GM19397 (cell line): ENCODE measurements at regions not wholly inside any gene's neighbourhood (a gene's known extent, or its start where the extent isn't known, plus 50 kb on each side); places are given as distances from the start of the nearest gene placed in this dataset.

Experiments
- ATAC-seq: cut with Tn5 transposase; IDR thresholded peaks from one replicate; pipeline ENCODE4 v1.9.1; 2021; ENCODE audit warnings: mild to moderate bottlenecking, moderate library complexity; ENCODE audit not compliant: unreplicated experiment

DNA sequence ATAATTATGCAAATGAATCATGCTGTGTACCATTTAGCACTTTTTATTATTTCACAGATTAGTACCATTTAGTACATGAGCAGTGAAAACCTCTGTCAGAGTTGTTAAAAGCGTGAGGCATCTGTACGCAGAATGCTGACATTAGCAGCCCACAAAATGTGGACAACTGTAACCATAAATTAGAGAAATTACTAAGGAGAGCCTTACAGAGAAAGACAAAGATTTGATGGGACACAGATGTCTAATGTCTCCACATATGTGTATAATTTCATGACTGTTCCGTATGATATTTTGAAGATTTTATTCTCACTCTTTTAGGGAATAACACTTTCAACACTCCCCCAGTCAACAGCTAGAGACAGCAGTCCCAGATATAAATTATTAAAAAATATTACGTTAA lies 414.0 kb upstream of the ANKRD30A start:
- ATAC-seq: no peak

DNA sequence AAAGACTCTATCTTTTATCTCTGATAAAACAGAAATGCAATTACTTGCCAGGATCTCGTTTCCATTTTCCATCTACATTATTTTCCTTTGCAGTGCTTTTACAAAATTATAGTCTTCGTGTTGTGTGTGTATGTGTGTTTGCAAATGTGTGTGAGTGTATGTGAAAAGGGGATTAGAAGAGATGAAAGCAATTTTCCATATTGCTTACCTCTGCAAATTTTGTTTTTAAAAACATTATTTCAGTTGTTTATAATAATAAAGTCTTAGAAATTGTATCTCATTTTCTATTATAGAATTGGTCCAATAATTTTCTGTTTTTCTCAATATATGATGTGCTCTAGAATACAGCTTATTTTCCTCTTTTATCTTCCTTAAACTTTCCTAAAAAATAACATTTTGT lies 421.3 kb upstream of the ANKRD30A start:
- ATAC-seq: no peak

DNA sequence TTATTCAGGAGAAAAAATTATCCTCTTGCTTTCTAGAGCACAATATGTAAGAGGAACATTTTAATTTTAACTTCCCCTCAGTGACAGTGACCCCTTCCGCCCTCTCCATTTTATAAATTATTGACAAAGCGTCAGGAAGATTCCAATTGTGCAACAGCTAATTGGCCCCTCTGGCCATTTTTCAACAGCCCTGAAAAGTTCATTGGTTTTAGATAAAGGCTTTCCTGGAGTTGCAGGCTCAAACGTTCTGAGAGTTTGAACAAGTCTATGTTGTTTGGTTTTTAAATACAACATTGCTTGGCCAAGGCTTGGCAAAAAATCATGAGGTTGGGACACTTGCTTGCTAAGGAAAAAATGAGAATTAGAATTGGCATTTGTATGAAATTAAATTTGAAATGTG lies 422.2 kb upstream of the ANKRD30A start:
- no peak for ATAC-seq

DNA sequence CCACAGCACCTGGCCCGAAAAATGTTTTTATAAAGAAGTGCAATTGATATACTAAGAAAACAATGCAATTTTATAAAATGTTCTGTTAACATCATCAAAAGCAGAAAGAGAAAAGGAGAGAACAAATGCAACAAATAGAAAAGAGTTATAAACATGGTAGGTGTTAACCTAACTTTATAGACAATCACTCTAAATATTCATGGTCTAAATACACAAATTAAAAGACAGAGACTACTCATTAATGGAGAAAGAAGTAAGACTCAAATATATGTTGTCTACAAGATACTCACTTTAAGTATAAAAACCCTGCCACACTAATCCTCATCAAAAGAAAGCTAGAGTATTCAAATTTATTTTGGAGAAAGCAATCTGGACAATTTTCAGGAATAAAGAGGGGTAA lies 425.3 kb upstream of the ANKRD30A start:
- ATAC-seq: no peak

DNA sequence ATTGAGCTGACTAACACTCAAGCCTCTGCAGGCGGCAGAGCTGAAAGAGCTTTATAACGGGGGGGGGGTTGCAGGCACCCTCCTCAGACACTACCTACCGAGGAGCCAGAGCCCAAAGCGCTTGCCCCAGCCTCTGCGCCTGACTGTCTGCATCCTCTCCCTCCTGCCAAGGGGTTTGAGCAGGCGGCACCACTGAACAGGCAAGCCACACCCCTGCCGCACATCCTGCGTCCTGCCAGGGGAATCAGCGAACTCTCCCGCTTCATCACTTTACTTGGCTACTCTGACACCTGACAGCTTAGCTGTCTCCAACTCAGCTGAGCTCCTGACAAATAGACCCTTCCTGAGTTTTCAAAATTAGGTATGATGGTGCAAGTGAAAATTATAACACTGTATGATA lies 432.6 kb upstream of the ANKRD30A start:
- ATAC-seq: no peak

DNA sequence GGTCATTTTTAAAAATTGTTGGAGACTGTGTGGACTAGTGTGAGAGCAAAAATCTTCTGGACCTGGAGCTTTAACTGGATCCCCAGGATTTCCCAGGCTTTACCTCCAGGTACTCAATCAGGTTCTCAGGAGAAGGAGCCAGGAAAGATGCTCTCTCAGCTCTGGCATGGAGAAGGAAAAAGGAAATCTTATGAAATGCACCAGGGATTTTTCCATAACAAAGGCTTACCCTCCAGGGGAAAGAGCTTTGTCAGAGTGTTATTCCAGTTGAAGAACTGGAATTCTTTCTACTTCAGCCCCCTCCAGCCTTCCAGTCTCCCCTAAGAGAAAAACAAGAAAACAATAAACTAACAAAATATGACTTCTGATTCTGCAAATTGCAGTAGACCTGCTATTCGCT lies 436.7 kb upstream of the ANKRD30A start:
- no peak for ATAC-seq

DNA sequence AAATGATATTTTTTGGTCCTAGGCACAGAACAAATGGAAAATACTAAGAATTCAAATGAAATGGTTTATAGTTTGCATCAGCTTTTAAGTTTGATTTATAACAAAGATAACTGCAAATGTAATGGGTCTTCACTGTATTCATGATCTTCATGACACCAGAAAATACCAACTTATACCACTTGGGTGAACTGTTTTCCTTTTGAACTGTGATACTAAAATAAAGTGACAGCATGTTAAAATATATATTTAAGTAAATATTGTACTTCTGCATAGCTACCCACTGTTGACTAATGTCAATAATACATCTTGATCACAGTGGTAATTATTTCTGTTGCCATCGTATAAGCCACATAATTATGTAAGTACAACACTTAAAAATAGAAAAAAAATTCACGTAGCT lies 442.0 kb upstream of the ANKRD30A start:
- no peak for ATAC-seq

DNA sequence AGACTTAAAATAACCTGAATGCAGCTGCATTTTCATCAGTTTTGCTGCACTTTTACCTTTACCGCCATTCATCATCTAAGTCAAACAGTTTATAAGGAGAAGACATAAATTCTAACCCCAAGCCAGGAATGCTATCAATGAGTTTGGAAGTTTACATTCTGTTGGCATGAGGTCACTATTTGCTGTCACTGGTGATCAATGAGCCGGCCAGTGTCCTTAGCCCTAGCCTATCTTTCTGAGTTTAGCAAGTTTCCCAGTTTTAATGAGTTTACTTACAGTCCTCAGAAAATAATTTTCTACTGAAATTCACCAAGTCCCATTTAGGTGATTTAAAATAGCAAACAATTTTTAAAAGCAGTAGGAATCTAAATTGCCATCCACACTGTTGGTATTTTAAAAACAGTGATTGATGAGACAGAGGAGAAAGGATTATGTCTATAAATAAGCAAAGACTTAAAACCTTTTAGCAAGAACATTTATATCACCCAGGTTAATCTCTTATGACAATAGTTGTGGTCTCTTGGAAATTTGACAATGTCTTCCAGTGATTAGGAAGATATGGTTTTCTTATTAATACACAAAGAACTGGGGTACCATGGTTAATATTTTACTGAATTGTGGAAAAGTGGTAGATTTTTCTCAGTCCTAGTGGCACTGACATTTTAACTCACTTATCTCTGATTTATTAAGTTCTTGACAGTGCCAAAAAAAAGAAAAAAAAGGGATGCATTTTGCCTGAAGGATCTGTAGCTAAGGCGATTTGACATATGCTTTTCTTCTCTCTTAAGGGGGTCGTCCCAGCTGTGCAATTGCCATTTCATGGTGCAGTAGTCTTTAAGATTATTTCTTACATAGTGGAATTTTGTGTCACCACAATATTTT lies 443.4 kb upstream of the ANKRD30A start:
- ATAC-seq: no peak

DNA sequence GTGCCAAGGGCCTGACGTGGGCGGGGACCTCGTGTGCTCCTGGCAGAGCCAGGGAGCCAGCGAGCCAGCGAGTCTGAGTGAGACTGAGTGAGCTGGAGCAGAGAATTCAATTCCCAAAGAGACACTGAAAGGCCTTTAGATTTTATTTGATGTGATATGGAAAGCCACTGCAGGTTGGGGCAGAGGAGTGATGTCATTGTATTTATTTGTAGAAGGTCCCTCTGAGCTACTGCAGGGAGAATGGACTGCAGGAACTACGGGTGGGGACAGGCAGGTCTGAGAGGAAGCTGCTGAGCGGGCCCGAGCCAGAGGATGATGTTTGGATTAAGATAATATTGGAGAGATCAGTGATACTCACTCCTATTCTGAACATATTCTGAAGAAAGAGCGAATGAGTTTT lies 445.8 kb upstream of the ANKRD30A start:
- no peak for ATAC-seq

DNA sequence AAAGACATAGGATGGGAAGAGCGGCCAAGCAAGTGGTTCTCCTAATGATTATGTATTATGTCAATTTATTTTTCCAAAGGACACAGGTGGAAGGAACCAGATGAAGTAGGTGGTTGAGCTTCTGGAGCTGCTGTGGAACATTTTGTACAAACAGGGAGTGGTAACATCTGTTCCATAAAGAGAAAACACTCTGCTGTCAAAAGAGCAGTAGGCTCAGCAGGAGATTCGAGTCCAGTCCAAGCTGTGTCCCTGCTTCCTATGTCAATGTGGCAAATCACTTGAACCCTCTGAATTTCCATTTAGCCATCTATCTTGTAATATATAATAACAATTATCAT lies 448.0 kb upstream of the ANKRD30A start:
- no peak for ATAC-seq

DNA sequence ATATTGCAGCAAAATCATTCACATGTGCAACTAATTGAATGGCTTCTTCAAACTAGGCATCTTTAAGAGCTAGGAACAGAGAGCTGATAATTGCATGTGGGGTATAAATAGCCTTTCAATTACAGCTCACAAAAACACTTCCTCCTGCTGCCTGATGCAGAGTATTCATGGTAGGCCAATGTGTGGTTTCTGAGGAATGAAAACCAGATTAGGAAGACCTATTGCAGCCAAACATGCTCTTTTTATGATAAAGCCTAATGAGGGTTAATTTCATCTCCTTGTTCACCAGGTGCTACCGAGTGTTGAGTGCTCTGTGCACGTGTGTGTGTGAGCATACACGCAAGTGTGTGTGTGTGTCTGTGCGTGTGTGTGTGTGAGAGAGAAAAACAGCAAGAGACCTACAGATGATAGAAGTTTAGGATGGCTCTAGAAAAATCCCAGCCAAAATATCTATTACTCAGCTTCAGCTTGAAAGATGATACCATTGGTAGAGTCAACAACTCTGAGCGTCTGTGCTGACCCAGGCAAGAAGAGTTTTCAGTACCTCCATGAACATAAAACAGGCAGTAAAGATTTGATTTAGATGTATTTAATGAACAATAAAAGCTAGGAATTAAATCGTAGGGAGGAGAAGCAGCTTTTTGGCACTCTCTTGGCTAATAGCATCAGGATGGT lies 448.5 kb upstream of the ANKRD30A start:
- no peak for ATAC-seq

DNA sequence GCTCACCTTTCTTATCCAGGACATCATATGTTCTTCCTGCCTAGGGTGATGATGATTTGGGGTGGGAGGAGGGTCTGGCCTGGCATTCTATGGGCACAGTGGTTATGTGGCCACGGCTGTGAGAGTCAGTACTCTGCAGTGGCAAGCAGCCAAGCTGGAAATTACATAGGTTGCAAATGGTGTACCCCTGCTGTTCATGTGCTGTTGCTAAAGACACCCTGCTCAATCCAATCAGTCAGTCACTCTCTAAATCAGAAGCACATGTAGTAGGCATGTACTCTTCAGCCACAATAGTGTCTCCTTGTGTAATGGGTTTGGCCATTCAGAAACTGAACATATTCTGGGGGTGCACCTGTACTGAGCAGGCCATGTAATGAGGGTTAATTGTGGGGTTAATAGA lies 449.1 kb upstream of the ANKRD30A start:
- ATAC-seq: no peak

DNA sequence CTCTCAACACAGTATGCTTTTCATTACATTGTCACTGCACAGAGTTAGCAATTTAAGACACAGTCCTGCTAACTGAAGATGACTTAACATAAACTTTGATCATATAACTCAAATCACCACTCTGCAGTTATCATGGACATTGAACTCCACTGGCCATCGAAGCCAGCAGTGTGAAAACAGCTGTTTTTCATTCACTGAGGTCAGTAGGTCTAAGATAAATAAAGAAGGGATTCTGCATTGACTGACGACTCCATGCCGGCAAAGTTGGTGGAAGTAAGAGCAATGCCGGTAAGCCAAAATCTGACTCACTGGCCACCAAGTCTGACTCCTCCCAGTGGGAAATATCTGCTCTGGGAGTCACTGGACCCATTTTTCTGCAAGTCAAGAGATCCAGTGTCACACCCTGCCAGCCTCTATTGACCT lies 449.9 kb upstream of the ANKRD30A start:
- ATAC-seq: no peak

DNA sequence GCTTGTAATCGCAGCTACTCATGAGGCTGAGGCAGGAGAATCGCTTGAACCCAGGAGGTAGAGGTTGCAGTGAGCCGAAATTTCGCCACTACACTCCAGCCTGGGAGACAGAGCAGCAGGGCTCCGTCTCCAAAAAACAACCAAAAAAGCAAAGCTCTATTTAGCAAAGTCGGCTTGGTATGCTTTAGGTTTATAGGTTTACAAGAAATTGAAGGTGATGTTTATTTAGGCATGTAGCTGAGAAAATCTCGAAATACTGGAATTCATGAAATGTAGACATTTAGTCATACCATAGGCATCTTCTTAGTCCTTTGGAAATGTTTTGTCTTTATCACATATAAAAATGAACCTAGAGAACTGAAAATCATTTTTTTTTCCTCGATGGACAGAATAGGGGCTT lies 453.8 kb upstream of the ANKRD30A start:
- ATAC-seq: no peak

DNA sequence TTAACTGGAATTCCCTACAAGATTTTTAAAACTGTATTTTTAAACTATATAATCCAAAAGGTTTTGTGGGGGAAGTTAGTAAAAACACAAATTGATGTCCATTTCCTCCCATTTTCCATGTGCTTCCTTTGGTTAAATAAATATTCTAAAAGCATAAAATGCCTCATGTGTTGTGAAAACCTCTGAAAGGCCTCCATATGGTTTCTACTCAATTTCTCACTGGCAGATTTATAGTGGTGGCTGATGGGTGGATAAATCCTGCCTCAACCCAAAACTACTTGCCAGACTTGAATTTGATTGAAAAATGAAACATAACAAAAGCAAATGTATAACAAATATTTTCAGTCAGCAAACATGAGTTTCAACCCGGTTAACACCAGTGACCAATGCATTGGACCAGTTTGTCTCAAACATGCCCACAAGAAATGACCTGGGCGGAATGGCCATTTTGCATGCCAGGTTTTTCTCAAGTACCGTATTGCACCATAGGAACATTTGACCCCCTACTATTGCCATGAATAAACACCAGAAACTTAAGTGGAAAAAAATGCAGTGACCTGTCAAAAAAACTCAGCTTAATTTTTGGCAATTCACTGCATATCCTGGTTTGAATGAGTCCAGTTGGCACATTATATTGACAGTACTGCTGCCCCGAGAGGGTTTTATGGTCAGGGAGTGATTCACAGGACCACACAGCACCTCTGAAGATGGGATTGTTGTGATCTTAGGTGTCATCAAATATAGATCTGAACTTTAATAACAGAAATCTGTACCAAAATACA lies 454.6 kb upstream of the ANKRD30A start:
- ATAC-seq: no peak

DNA sequence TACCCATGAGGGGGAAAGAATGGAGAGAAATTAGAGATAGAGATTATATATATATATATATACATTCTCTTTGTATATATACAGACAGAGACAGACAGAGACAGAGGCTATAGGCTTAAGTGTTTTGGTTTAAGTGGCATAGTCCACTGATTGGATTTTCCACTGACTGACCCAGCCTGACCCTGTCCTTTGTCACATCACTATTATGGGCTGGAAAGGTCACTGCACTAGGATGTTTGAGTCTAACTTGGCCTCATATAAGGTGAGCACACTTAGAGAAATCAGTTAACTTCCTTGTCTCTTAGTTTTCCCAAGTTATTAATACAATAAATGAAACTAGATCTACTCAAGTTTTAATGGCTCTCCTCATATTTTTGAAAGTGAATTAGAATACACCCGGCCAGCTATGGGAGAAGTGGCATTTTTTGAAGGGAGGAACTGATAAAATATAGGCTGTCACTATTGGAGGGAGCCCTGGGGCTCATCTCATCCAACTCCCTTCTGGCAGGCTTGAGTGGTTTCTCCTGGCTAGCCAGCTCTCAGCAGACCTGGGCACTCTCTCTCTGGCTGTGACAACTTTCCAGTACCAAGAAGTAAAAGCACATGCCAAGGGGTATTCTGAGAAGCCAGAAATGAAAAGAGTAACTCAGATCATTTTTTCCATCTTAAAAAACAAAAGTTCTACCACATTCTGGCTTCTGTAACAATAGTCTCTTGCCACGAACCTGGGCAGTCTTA lies 455.6 kb upstream of the ANKRD30A start:
- ATAC-seq: no peak

DNA sequence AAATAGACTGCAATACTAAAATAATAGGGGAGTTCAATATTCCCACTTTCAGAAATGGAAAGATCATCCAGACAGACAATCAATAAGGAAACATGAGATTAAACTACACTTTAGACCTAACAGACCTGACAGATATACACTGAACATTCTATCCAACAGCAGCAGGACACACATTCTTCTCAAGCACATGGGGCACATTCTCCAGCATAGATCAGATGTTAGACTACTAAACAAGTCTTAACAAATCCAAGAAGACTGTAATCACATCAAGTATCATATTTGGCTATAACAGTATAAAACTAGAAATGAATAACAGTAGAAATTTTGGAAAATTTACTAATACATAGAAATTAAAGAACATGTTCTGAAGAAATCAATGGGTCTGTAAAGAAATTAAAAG lies 458.9 kb upstream of the ANKRD30A start:
- ATAC-seq: no peak

DNA sequence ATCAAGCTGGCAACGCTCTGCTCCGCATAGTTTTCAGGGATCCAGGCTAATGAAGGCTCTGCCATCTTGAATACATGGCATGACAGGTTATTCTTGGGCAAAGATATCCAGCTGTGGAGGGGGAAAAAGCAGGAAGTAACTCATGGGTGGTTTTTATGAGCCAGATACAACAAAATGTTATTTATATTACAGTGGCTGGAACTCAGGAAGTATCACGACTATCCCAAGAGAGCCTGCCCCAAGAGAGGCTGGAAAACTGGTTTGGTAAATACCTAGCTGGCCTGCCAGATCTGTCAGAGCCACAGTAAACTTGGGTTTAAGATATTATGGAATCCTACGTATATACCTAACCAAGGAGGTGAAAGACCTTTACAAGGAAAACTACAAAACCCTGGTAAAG lies 462.8 kb upstream of the ANKRD30A start:
- no peak for ATAC-seq

DNA sequence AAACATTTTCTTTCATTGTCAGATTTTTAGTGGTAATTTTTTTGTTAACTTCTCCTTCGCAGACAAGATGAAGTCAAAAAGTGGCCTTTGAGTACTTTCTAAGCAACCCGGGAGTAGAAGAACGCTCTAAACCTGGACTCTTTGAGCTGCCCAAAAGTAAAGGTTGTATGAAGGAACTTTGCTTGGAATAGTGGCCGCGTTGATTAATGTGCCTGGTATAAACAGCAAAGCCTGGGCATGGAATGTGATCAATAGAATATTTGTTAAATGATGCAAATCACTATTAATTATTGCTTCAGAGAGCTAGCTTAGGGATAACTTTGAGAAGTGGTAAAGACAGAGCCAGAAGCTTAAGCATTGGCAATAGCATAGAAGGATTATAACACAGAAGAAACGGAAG lies 475.1 kb upstream of the ANKRD30A start:
- no peak for ATAC-seq

DNA sequence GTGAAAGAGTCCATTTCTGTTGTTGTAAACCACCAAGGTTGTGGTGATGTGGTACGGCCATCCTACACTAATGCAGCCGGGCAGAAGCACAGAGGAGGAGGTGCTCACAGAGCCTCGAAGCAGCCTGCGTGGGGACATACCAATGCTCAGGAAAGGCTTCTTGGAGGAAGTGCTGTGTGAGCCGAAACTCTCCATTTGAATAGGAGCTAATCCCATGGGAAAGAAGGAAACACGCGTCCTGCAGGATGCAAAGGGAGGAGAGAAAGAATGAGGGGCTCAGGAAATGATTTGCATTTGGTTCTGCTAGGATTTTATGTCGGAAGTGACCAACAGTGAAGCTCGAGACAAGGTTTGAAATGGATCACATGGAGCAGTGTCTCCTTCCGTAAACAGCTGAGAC lies 477.9 kb upstream of the ANKRD30A start:
- no peak for ATAC-seq

DNA sequence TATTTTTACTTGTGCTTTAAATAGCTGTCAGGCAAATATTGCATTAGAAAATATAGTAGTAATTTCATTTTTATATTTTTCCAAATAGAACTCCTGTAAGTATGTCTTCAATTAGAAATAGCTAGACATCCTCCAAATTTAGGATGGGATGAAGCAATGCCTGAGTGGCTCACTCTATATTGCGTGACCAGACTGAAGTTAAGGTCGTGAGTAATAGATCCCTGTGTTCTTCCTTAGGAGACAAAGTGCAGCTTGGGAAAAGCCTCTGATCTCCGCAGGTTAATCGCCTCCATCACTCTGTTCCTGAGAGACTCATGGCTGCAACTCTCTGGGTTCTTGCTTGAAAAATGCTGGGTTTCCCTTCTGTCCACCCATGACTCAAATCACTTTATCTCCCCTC lies 484.8 kb upstream of the ANKRD30A start:
- no peak for ATAC-seq
